GM18868 (cell line): ENCODE measurements at regions not wholly inside any gene's neighbourhood (a gene's known extent, or its start where the extent isn't known, plus 50 kb on each side); places are given as distances from the start of the nearest gene placed in this dataset.
"Not testable (repeated sequence)": the region's sequence is repeated elsewhere in the genome, so short reads cannot be mapped to it uniquely, and the experiment has no call there.

Experiments
- ATAC-seq: cut with Tn5 transposase; IDR thresholded peaks from one replicate; pipeline ENCODE4 v1.9.1; 2021; ENCODE audit warnings: mild to moderate bottlenecking, moderate library complexity; ENCODE audit not compliant: unreplicated experiment

DNA sequence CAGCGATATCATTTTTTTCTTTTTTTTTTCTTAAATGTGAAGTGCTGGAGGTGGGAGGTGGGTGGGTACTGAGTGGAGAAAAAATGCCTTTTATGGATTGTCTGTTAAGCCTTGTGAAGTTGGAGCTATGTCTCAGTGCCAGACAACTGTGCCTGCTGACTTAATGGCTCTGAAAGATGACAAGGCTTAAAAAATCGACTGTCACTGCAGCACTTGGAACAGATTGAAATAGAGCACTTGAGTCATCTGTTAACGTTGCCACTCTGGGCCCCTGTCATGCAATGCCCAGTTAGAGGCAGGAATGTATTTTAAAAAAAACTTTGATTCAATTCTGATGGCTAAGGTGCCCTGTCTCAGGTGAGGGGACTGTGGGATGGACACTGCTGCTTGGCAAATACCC, 108.2 kb upstream of the HS3ST2 start:
- no peak for ATAC-seq

DNA sequence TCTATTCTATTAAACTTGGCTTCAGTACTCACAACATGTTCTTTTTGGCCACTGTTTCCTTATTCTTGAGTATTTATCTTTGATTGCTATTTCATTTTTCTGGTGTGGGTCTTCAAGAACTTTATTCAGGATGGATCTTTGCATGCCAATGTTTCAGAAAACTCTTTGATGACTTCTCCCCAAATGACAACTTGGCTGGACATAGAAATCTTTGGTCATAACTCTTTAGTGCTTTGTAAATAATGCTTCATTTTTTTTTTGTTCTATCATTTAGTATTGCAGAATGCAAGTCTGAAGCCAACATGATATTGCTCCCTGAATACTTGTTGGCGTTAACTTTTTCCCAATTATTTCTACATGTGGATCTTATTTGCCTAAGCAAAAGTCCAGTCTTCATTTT, 103.6 kb upstream of the HS3ST2 start:
- no peak for ATAC-seq

DNA sequence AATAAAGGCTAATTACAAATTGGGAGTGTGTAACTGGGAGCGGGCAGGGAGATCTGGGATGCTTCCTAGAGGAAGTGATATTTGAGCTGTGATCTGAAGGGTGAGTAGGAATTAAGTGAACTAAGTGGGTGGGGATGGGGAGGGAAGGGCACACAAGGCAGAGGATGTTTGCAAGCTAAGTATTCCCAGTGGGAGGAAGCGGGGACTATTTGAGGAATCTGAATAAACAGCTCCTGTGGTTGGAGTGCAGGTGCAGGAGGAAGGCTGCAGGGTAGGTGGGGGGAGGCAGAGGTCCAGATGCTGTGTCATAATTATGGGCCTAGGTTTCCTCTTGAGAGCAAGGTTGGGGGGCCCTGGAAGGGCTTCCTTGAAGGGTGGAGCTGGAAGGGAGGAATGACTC, 102.1 kb upstream of the HS3ST2 start:
- ATAC-seq = no peak

DNA sequence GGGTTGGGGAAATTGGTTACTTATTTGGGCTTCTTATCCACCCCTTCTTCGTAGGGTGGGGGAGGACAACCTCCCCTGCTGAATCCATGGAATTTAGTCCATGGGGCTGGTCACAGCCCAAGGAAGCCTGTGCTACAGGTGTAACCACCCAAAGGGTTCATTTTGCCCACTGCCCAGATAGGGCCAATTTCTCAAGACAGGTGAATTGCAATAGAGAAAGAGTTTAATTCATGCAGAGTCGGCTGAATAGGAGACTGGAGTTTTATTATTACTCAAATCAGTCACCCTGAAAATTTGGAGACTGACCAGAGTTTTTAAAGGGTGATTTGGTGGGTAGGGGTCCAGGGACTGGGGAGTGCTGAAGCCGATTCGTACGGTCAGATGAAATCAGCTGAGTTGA, 101.5 kb upstream of the HS3ST2 start:
- ATAC-seq = no peak

DNA sequence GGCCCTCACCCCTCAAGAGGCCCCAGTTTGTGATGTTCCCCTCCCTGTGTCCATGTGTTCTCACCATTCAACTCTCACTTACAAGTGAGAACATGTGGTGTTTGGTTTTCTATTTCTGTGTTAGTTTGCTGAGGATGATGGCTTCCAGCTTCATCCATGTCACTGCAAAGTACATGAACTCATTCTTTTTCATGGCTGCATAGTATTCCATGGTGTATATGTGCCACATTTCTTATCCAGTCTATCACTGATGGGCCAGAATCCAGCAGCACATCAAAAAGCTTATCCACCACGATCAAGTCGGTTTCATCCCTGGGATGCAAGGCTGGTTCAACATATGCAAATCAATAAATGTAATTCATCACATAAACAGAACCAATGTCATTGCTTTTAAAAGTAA, 95.4 kb upstream of the HS3ST2 start:
- ATAC-seq = not testable (repeated sequence)

DNA sequence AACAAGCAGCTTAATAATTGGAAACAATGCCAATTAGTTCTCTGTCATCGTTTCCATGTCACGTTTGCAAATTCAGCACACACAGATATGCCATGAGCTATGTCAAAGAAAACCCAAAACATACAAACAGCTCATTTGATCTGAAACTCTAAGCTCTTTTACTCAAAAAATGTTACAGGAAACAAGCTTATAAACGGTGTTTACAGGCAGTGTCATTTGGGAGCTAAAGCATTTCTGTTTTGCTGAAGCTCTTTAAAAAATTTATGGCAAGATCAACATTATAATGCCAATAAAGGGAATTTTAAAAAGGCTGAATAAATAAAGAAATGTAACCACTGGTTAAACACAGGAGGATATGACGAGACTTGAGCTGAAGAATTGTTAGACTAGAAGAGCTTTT, 94.0 kb upstream of the HS3ST2 start:
- ATAC-seq = no peak

DNA sequence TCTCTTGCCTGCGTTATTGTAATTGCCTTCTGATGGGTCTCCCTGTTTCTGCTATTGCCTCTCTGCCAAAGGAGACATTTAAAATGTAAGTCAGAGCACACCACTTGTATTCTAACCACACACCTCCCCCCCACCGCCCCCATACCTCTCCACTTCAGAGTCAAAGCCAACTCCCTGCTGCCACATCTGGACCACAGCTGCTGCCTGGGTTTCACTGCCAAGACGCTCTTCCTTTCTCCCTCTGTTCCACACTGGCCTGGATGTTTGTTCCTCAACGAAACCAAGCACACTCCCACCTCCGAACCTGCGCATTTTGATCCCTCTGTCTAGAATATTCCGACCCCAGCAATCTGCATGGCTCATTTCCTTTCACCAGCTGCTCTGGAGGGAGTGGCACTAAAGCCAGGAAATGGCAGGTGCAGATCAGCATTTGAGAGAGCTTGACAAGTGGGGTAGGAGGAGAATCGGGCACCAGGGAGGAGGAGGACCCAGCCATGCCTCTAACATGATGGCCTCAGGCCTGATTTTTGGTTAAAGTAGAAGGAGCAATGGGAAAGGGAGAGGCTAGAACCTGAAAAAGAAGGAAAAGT, 92.4 kb upstream of the HS3ST2 start:
- no peak for ATAC-seq

DNA sequence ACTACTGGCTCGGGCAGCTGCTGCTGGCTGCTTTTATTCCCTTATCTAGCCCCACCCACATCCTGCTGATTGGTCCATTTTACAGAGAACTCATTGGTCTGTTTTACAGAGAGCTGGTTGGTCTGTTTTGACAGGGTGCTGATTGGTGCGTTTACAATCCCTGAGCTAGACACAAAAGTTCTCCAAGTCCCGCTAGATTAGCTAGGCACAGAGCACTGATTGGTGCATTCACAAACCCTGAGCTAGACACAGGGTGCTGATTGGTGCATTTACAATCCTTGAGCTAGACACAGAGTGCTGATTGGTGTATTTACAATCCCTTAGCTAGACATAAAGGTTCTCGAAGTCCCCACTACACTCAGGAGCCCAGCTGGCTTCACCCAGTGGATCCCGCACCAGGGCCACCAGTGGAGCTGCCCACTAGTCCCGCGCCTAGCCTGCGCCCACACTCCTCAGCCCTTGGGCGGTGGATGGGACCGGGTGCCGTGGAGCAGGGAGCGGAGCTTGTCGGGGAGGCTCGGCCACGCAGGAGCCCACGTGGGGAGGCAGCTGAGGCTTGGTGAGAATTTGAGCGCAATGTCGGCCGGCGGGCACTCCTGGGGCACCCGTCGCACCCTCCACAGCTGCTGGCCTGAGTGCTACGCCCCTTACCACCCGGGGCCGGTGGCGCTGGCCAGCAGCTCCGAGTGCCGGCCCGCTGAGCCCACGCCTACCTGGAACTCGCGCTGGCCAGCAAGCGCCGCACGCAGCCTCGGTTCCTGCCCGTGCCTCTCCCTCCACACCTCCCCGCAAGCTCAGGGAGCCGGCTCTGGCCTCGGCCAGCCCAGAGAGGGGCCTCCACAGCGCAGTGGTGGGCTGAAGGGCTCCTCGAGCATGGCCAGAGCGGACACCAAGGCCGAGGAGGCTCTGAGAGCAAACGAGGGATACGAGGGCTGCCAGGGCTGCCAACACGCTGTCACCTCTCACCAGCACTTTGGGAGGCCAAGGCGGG, 91.1 kb upstream of the HS3ST2 start:
- not testable (repeated sequence) for ATAC-seq

DNA sequence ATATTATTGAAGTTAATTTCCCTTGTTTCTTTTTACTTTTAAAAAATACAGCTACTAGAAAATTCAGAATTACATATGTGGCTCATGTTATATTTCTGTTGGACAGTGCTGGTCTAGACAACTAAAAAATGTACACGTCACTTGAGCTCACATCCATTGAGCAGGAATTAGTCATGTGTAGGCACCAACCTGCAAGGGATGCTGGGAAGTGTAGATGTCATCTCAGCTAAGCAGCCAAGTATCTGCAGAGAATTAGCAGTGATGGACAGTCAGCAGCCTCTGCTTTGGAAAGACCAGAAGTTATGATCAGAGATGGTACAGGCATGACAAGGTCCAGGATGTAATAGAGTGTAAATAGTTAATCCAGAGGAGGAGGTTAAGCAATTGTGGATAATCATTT, 87.1 kb upstream of the HS3ST2 start:
- no peak for ATAC-seq

DNA sequence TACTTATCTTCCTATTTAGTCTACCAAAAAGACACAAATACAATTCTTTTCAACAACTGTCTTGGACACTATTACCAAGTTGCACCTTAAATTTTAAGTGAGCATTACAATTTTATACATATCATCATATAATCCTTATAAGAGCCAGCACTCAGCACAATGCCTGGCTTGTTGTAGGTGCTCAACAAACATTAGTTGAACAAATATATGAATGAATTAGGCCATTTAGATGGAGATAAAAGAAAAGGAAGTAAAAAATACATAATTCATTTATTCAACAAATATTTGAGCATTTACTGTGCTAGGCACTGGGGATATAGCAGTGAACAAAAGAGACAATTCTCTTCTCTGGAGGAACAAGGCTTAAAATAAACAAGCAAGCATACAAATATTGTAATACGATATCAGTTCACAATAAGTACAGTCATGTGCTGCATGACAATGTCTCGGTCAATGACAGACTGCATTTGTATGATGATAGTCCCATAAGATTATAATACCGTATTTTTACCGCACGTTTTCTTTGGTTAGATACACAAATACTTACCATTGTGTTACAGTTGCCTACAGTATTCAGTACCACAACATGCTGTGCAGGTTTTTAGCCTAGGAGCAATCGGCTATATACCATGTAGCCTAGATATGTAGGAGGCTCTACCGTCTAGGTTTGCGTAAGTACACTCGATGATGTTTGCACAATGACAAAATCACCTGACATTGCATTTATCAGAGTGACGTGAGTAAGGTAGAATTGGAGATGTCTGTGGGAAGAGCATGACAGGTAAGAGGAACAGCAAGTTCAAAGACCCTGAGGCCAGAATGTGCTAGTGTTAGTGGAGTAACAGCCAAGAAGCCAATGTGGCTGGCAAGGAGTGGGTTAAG, 86.4 kb upstream of the HS3ST2 start:
- no peak for ATAC-seq

DNA sequence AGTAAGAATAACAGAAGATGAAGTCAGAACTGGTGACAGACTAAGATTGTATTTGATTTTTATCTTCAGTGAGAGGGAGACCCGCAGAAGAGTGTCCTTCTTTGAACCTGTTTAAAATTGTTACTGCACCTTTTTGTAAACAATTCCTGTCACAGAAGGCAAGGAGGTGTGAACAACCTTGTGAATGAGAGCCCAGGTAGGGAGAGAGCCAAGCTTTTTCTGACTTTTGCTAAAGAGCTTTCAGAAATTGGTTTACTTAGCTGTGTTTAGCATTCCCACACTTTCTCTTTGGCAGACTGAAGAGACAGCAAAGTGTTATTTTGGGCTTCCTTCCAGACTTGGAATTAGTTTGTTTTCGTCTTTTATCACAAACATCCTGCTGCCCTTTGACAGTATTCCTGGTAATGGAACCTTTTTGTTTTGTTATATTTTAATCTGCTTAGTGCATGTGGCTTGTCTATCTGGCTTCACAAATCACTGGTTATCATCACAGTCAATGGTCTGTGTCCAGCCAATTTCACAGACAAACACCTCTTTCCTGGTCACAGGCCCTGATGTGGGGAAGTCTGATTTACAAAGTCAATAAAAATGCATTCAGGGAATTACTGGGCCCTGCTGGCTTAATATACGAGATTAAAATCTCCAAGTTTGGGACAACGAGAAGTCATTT, 85.7 kb upstream of the HS3ST2 start:
- no peak for ATAC-seq

DNA sequence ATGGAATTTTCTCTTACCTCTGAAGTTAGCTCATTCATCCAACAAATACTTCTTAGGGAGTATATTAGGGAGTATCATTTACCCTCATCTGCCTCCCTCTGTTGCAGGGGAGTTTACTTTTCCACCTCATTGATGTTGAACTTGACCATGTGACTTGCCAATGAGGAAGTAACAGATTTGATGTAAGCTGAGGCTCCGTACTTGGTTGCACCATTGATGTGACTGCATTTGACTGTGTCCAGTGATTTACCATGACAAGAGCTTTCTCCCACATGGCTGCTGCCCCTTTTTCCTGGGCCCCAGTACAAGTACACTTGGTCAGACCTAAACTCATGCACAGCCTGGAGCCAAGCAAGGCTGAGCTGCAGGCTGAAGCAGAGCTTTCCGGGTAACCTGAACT, 81.6 kb upstream of the HS3ST2 start:
- ATAC-seq = no peak

DNA sequence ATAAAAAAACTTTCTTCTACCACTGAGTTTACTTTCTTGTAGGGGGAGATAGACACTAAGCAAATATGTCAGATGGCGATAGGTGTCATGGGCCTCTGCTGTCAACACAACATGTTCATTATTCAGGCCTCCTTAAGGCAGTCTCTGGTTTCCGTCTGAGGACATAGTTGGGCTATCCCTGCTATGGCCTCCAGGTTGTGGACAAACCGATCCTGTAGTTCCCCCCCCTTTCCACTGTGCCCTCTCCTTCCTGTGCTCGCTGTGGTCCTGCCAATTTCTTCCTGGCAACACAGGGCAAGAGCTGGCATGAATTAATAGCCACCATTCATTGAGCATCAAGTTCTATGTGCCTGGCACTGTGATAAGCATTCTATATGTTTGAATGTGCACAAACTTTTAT, 81.0 kb upstream of the HS3ST2 start:
- no peak for ATAC-seq

DNA sequence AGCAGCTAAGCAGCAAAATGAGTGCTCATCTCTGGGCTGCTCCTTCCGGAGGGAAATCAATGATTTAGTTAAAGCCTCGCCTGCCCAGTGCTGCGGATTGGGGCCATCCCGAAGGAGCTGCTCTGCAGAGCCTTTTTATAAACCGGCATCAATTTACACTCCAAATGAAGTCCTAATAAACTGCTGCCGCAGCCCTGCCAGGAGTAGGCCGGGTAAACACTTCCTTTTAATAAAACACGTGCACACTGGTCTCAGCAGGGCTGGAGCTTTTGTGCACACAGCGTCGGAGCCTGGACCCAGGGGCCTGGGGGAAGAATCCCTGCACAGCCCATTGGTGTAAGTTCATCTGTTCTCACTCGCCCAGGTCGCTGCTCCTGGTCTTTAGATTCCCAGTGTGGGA, 79.6 kb upstream of the HS3ST2 start:
- ATAC-seq = no peak

DNA sequence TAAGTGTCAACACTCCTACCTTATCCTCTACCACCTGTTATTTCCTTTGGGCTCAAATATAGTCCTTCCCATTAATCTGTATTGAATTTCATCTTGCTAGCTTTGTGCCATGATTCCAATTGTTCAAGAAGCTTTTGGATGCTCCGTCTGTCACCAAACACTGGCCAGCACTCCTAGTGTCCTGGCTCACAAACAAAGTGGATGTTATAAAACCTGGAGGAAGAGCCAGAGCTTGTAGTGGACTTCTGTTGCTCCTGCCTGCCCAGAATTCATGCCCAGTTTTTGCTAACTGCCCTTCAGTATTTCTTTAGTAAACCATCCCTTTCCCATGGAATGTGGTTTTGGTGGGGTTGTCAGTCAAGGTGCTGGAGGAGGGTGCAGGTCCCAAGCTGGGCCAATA, 77.2 kb upstream of the HS3ST2 start:
- ATAC-seq = no peak

DNA sequence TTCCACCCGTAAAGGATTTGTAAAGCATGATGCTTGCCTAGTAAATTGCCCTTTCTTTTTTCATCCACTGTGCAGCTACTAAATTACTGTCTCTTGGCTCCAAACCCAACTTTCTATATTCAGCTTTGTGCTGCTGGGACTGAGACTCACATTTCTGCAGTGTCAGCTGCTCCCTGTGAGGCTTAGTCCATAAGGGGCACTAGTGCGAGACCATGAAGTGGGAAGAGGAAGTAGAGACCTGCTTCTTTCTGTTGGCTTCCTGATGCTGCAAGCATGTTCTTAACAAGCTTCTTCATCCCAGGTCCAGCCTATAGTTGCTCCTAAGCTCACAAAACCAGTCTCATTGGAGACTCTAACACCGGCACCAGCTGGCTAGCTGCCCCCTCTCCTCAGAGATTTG, 74.9 kb upstream of the HS3ST2 start:
- ATAC-seq = no peak

DNA sequence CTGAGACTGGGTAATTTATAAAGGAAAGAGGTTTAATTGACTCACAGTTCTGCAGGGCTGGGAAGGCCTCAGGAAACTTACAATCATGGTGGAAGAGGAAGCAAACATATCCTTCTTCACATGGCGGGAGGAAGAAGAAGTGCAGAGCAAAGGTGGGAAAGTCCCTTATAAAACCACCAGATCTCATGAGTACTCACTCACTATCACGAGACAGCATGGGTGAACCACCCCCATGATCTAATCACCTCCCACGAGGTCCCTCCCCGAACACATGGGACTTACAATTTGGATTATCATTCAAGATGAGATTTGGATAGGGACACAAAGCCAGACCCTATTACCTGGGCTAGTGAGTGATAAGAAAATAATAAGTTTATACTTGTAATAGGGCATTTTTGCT, 70.6 kb upstream of the HS3ST2 start:
- ATAC-seq = no peak

DNA sequence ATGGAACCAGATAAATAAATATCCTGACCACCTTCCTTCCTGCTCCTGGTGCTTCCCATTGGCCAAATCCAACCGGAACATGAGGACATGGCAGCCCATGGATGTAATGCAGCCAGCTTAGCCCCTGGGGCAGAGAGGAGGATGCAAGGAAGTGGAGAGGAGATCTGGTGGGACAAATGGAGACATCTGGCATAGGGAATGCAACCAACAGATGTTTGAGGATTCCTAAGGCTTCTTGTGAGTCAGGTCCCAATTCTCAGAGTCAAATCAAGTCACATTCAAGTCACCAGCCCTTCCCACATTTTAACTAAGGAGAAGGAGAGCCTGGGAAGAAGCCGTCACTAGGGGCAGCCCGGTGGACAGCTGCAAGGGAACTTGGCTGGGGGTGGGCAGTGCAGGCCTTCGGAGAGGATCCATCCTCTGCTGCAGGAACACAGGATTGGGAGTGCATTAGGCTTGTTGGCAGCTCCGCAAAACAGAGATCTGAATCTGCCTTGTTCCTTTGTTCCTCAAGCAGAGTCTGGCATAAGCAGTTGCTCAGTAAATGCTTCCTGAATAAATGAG, 62.8 kb upstream of the HS3ST2 start:
- ATAC-seq = no peak

DNA sequence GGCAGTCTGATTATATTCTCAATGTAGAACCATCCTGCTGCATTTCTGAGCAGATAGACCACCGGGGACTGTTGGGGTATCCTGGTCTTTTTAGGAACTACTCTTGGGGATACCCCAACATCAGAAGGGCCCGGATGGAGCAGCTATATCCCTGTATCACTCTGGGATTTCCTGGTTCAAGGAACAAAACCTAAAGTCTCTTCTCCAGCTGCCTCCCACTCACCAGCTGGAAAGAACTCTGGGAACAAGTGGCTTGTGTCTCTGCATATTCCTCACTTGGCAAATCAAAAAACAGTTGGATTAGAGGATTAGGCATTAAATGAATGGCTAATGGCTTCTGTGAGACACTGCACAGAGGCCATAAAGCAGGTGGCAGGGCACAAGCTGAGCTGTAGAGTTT, 62.3 kb upstream of the HS3ST2 start:
- ATAC-seq = no peak

DNA sequence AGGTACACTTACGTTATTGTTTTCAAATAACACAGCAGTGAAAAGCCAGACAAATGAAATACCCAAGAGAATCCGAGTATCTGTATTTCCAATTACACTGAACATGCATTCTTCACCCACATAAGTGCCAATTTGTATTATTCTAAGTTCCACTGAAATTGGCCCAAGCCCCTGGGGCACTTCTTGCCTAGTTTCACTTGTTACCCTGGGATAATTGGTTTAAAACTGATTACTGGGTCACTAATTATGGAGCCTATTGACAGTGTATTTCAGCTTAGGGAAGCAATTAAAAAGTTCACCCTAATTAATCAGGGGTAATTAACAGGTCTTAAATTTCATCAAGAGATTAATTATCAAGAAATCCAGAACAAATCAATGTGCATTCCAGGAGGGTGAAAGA, 60.5 kb upstream of the HS3ST2 start:
- no peak for ATAC-seq

DNA sequence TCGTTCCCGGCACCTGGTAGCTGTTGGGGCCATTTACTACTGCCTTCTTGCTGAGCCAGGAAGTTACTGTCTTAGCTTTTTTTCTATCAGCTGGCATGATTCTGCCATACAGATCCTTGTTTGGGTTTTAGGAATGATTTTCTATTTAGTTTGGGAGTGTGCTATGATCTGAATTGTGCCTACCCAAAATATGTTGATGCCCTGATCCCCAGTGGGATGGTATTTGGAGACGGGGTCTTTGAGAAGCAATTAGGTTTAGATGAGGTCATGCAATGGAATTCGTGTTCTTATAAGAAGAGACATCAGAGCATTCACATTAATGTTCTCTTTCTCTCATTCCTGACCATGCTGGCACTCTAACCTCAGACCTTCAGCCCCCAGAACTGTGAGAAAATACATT, 59.4 kb upstream of the HS3ST2 start:
- ATAC-seq = no peak
